WTC11 (cell line): ENCODE measurements at regions not wholly inside any gene's neighbourhood (a gene's known extent, or its start where the extent isn't known, plus 50 kb on each side); places are given as distances from the start of the nearest gene placed in this dataset.

ENCODE experiments used
- ATAC-seq: fragments of 200-7000 bp; cut with Tn5 transposase; 2 replicates; pipeline ENCODE4 v1.10.0; 2021; ENCODE audit warnings: mild to moderate bottlenecking, moderate library complexity
- CTCF ChIA-PET: fragments of 300-600 bp; sonication (Branson Sonifier 250); formaldehyde crosslinking; loops from one replicate; lab custom pipeline; 2021; ENCODE audit warnings: antibody characterized with exemption; lab: Charles Lee
- POLR2A ChIA-PET: fragments of 350-600 bp; sonication (Branson Sonifier 250); formaldehyde crosslinking; loops from one replicate; lab custom pipeline; 2021; ENCODE audit warnings: antibody characterized with exemption; lab: Charles Lee
- DNase-seq: peaks from one replicate; pipeline ENCODE4 v3.0.0; 2021; ENCODE audit warnings: low spot score
- H3K27ac Mint-ChIP-seq: 2 replicates; pipeline ENCODE4 v1.8.0; 2021; ENCODE audit warnings: mixed read lengths
- H3K27me3 Mint-ChIP-seq: 2 replicates; pipeline ENCODE4 v1.8.0; 2021; ENCODE audit warnings: low read depth, mild to moderate bottlenecking, moderate library complexity, mixed read lengths
- H3K36me3 Mint-ChIP-seq: 2 replicates; pipeline ENCODE4 v1.8.0; 2021; ENCODE audit warnings: mixed read lengths
- H3K4me1 Mint-ChIP-seq: 2 replicates; pipeline ENCODE4 v1.8.0; 2022; ENCODE audit warnings: mixed read lengths
- H3K4me3 Mint-ChIP-seq: 2 replicates; pipeline ENCODE4 v1.8.0; 2021; ENCODE audit warnings: mild to moderate bottlenecking, moderate library complexity, mixed read lengths
- H3K9me3 Mint-ChIP-seq: 2 replicates; pipeline ENCODE4 v1.8.0; 2021; ENCODE audit warnings: mixed read lengths
- ATF1 ChIP-seq: sonication (generic); formaldehyde crosslinking; IDR thresholded peaks from 2 replicates; pipeline ENCODE4 v1.8.1; 2023; ENCODE audit warnings: mild to moderate bottlenecking, moderate library complexity, missing genetic modification reagents
- CDX4 ChIP-seq: fragments of 250-450 bp; sonication (Bioruptor Pico); IDR thresholded peaks from 2 replicates; pipeline ENCODE4 v1.9.0; 2021; ENCODE audit warnings: moderate library complexity, mild to moderate bottlenecking, inconsistent platforms, borderline replicate concordance
- CREM ChIP-seq: sonication (generic); formaldehyde crosslinking; IDR thresholded peaks from 2 replicates; pipeline ENCODE4 v1.8.1; 2022; ENCODE audit warnings: mild to moderate bottlenecking, missing genetic modification reagents, moderate library complexity
- ELF4 ChIP-seq: sonication (generic); formaldehyde crosslinking; IDR thresholded peaks from 2 replicates; pipeline ENCODE4 v1.8.1; 2022; ENCODE audit warnings: low read depth, mild to moderate bottlenecking, moderate library complexity, missing genetic modification reagents
- FOXK1 ChIP-seq: sonication (generic); formaldehyde crosslinking; IDR thresholded peaks from 2 replicates; pipeline ENCODE4 v1.8.0; 2022; ENCODE audit warnings: mild to moderate bottlenecking, moderate library complexity, missing genetic modification reagents
- HMGA2 ChIP-seq: fragments of 250-450 bp; sonication (Bioruptor Pico); IDR thresholded peaks from 2 replicates; pipeline ENCODE4 v1.4.0; 2021; ENCODE audit warnings: mild to moderate bottlenecking, moderate library complexity
- IRF1 ChIP-seq: sonication (generic); formaldehyde crosslinking; IDR thresholded peaks from 2 replicates; pipeline ENCODE4 v1.8.0; 2023; ENCODE audit warnings: missing genetic modification reagents
- IRF2 ChIP-seq: sonication (generic); formaldehyde crosslinking; IDR thresholded peaks from 2 replicates; pipeline ENCODE4 v1.8.0; 2022; ENCODE audit warnings: low read depth, missing genetic modification reagents, borderline replicate concordance
- NFYB ChIP-seq: sonication (generic); formaldehyde crosslinking; conservative IDR thresholded peaks from 2 replicates; pipeline ENCODE4 v1.8.0; 2022; ENCODE audit warnings: low read depth, missing genetic modification reagents
- OVOL2 ChIP-seq: fragments of 250-450 bp; sonication (Bioruptor Pico); IDR thresholded peaks from 2 replicates; pipeline ENCODE4 v1.9.0; 2021; ENCODE audit warnings: mild to moderate bottlenecking, borderline replicate concordance
- ZNF121 ChIP-seq: sonication (generic); formaldehyde crosslinking; IDR thresholded peaks from 2 replicates; pipeline ENCODE4 v1.8.0; 2023; ENCODE audit warnings: missing genetic modification reagents
- ZNF423 ChIP-seq: fragments of 250-450 bp; sonication (Bioruptor Pico); IDR thresholded peaks from 2 replicates; pipeline ENCODE4 v2.1.2; 2022; ENCODE audit warnings: mild to moderate bottlenecking, moderate library complexity
- ZNF425 ChIP-seq: fragments of 250-450 bp; sonication (Bioruptor Pico); conservative IDR thresholded peaks from 2 replicates; pipeline ENCODE4 v1.9.0; 2021; ENCODE audit warnings: mild to moderate bottlenecking
- TF ChIP-seq, protein P1 (sequence below): fragments of 200-600 bp; IDR thresholded peaks from 2 replicates; pipeline ENCODE4 v1.8.0; 2022; ENCODE audit warnings: antibody characterized with exemption
- TF ChIP-seq, protein P2 (sequence below): sonication (generic); formaldehyde crosslinking; IDR thresholded peaks from 2 replicates; pipeline ENCODE4 v1.8.1; 2023; ENCODE audit warnings: mild to moderate bottlenecking, missing genetic modification reagents
- TF ChIP-seq, protein P3 (sequence below): sonication (generic); formaldehyde crosslinking; IDR thresholded peaks from 2 replicates; pipeline ENCODE4 v1.8.0; 2023; ENCODE audit warnings: mild to moderate bottlenecking, missing genetic modification reagents
- TF ChIP-seq, protein P4 (sequence below): fragments of 250-450 bp; sonication (Bioruptor Pico); IDR thresholded peaks from 2 replicates; pipeline ENCODE4 v1.9.0; 2021; ENCODE audit warnings: mild to moderate bottlenecking
- TF ChIP-seq, protein P5 (sequence below): sonication (generic); formaldehyde crosslinking; IDR thresholded peaks from 2 replicates; pipeline ENCODE4 v1.8.0; 2022; ENCODE audit warnings: mild to moderate bottlenecking, missing genetic modification reagents

DNA sequence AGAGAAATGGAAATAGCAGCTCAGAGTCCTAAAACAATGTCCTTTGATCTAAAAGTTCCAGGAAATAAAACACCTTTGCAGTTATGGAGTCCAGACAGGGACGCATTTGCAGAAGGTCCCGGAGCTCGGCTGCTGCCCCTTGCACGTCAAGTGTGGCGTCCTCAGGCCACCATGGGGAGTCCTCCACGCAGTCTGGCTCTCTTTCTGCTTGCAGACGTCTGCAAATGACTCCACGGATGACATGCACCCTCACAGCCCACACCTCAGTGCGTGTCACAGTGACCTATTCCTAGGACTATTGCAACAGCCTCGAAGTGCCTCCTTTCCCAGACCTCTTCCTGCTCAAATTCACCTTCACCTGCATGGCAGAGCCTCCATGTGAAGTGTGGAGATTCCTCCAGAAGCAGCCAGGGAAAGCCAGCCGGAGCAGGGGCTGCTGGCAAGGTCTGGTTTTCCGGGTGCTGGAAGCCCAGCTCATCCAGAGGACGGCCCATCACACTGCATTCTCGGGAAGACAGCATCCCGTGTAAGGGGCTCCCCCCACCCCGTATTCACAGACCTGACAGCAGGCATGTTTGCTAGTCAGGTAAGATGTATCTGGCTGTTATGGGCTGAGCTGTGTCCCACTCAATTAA is 137.7 kb downstream of the ASB1 start:
- no peak overlapping the region for H3K27ac Mint-ChIP-seq
- H3K9me3 Mint-ChIP-seq, result no peaks in the 10 kb centered on the region
- H3K4me3 Mint-ChIP-seq, result no peak overlapping the region
- no peaks in the 10 kb centered on the region for H3K4me1 Mint-ChIP-seq
- ChIA-PET CTCF (interaction anchor here (1.1 kb wide), 1 partner anchor 51 kb away, joined by 3 read pairs; no protein-coding TSS in a partner anchor), POLR2A (no interaction called here)
- ATAC-seq, result no peak
- no peak for DNase-seq
- no peaks in the 10 kb centered on the region for H3K36me3 Mint-ChIP-seq
- no peak for TF ChIP-seq ZNF425 (CRISPR knock-in tag)
- no peak for TF ChIP-seq ATF1 (CRISPR knock-in tag)
- no peak for TF ChIP-seq ELF4 (CRISPR knock-in tag)
- TF ChIP-seq, protein P1, sequence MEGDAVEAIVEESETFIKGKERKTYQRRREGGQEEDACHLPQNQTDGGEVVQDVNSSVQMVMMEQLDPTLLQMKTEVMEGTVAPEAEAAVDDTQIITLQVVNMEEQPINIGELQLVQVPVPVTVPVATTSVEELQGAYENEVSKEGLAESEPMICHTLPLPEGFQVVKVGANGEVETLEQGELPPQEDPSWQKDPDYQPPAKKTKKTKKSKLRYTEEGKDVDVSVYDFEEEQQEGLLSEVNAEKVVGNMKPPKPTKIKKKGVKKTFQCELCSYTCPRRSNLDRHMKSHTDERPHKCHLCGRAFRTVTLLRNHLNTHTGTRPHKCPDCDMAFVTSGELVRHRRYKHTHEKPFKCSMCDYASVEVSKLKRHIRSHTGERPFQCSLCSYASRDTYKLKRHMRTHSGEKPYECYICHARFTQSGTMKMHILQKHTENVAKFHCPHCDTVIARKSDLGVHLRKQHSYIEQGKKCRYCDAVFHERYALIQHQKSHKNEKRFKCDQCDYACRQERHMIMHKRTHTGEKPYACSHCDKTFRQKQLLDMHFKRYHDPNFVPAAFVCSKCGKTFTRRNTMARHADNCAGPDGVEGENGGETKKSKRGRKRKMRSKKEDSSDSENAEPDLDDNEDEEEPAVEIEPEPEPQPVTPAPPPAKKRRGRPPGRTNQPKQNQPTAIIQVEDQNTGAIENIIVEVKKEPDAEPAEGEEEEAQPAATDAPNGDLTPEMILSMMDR, result no peak
- no peak for TF ChIP-seq NFYB (CRISPR knock-in tag)
- TF ChIP-seq IRF2 (CRISPR knock-in tag), result no peak
- TF ChIP-seq, protein P2, sequence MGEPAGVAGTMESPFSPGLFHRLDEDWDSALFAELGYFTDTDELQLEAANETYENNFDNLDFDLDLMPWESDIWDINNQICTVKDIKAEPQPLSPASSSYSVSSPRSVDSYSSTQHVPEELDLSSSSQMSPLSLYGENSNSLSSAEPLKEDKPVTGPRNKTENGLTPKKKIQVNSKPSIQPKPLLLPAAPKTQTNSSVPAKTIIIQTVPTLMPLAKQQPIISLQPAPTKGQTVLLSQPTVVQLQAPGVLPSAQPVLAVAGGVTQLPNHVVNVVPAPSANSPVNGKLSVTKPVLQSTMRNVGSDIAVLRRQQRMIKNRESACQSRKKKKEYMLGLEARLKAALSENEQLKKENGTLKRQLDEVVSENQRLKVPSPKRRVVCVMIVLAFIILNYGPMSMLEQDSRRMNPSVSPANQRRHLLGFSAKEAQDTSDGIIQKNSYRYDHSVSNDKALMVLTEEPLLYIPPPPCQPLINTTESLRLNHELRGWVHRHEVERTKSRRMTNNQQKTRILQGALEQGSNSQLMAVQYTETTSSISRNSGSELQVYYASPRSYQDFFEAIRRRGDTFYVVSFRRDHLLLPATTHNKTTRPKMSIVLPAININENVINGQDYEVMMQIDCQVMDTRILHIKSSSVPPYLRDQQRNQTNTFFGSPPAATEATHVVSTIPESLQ (CRISPR knock-in tag), result no peak
- no peak for TF ChIP-seq FOXK1
- no peak for TF ChIP-seq HMGA2 (CRISPR knock-in tag)
- H3K27me3 Mint-ChIP-seq, result no peaks in the 10 kb centered on the region

DNA sequence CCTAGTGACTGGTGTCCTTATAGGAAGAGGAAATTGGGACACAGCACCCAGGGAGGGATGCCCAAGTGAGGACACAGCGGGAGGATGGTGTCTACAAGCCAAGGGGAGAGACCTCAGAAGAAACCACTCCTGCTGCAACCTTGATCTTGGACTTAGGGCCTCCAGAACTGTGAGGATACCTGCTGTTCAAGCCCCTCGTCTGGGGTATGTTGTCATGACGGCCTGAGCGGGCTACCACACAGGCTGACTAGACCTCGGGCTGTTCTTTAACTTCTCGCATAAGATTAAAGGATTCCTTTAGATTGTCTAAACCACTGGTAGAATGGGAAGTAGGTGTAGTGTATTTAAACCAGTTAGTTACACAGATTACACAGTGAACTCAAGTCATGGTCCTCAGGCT is 138.3 kb downstream of the ASB1 start:
- no peak overlapping the region for H3K27ac Mint-ChIP-seq
- no peaks in the 10 kb centered on the region for H3K27me3 Mint-ChIP-seq
- ATAC-seq (no peak), DNase-seq (no peak)
- no peak overlapping the region for H3K4me3 Mint-ChIP-seq
- no peaks in the 10 kb centered on the region for H3K9me3 Mint-ChIP-seq
- ChIA-PET POLR2A (no interaction called here), CTCF (no interaction called here)
- no peaks in the 10 kb centered on the region for H3K4me1 Mint-ChIP-seq
- H3K36me3 Mint-ChIP-seq, result no peaks in the 10 kb centered on the region
- TF ChIP-seq, protein P3, sequence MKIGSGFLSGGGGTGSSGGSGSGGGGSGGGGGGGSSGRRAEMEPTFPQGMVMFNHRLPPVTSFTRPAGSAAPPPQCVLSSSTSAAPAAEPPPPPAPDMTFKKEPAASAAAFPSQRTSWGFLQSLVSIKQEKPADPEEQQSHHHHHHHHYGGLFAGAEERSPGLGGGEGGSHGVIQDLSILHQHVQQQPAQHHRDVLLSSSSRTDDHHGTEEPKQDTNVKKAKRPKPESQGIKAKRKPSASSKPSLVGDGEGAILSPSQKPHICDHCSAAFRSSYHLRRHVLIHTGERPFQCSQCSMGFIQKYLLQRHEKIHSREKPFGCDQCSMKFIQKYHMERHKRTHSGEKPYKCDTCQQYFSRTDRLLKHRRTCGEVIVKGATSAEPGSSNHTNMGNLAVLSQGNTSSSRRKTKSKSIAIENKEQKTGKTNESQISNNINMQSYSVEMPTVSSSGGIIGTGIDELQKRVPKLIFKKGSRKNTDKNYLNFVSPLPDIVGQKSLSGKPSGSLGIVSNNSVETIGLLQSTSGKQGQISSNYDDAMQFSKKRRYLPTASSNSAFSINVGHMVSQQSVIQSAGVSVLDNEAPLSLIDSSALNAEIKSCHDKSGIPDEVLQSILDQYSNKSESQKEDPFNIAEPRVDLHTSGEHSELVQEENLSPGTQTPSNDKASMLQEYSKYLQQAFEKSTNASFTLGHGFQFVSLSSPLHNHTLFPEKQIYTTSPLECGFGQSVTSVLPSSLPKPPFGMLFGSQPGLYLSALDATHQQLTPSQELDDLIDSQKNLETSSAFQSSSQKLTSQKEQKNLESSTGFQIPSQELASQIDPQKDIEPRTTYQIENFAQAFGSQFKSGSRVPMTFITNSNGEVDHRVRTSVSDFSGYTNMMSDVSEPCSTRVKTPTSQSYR (CRISPR knock-in tag), result no peak
- TF ChIP-seq, protein P4, sequence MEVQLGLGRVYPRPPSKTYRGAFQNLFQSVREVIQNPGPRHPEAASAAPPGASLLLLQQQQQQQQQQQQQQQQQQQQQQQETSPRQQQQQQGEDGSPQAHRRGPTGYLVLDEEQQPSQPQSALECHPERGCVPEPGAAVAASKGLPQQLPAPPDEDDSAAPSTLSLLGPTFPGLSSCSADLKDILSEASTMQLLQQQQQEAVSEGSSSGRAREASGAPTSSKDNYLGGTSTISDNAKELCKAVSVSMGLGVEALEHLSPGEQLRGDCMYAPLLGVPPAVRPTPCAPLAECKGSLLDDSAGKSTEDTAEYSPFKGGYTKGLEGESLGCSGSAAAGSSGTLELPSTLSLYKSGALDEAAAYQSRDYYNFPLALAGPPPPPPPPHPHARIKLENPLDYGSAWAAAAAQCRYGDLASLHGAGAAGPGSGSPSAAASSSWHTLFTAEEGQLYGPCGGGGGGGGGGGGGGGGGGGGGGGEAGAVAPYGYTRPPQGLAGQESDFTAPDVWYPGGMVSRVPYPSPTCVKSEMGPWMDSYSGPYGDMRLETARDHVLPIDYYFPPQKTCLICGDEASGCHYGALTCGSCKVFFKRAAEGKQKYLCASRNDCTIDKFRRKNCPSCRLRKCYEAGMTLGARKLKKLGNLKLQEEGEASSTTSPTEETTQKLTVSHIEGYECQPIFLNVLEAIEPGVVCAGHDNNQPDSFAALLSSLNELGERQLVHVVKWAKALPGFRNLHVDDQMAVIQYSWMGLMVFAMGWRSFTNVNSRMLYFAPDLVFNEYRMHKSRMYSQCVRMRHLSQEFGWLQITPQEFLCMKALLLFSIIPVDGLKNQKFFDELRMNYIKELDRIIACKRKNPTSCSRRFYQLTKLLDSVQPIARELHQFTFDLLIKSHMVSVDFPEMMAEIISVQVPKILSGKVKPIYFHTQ (CRISPR knock-in tag), result no peak
- TF ChIP-seq, protein P5, sequence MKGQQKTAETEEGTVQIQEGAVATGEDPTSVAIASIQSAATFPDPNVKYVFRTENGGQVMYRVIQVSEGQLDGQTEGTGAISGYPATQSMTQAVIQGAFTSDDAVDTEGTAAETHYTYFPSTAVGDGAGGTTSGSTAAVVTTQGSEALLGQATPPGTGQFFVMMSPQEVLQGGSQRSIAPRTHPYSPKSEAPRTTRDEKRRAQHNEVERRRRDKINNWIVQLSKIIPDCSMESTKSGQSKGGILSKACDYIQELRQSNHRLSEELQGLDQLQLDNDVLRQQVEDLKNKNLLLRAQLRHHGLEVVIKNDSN (CRISPR knock-in tag), result no peak
- TF ChIP-seq IRF1 (no peak), OVOL2 (CRISPR knock-in tag) (no peak), CDX4 (CRISPR knock-in tag) (no peak), ZNF423 (no peak), CREM (CRISPR knock-in tag) (no peak), ZNF121 (CRISPR knock-in tag) (no peak)
- TF ChIP-seq, protein P1, result no peak
